ENCODE measurements at regions not wholly inside any gene's neighbourhood (a gene's known extent, or its start where the extent isn't known, plus 50 kb on each side); places are given as distances from the start of the nearest gene placed in this dataset.

- H3K4me1 ChIP-seq: peaks cover 0 to 24% (median 3%) of the 10 kb centered on the region in 4 donors
- WGBS, 2 donors: 87 to 89% methylated on average over 6 of the region's 6 CpGs
- no peak overlapping the region for H3K27ac ChIP-seq
- H3K9me3 ChIP-seq: no peaks in the 10 kb centered on the region
- no peak for DNase-seq (ENCODE audit: low spot score in 2 of 2)
- no peaks in the 10 kb centered on the region for H3K27me3 ChIP-seq
- no peak overlapping the region for H3K4me3 ChIP-seq
- TF ChIP-seq POLR2A (IDR thresholded peaks at IDR 0.05) (no peak), EP300 (IDR thresholded peaks at IDR 0.05) (no peak), CTCF (IDR thresholded peaks at IDR 0.05) (no peak)
- H3K36me3 ChIP-seq: no peaks in the 10 kb centered on the region
These were observed 447.8 kb upstream of the PROK2 start for GRCh38 chr3:72232777-72233176.

- DNase-seq (ENCODE audit: low spot score in 2 of 2): no peak
- Histone ChIP-seq H3K27ac (no peak overlapping the region), H3K36me3 (no peaks in the 10 kb centered on the region), H3K9me3 (no peaks in the 10 kb centered on the region), H3K4me1 (peaks cover 0 to 24% (median 3%) of the 10 kb centered on the region in 4 donors), H3K27me3 (no peaks in the 10 kb centered on the region), H3K4me3 (no peak overlapping the region)
- TF ChIP-seq POLR2A (IDR thresholded peaks at IDR 0.05) (no peak), EP300 (IDR thresholded peaks at IDR 0.05) (no peak), CTCF (IDR thresholded peaks at IDR 0.05) (no peak)
- 73 to 90% methylated on average over 3 to 4 of the region's 4 CpGs for WGBS, 2 donors
These were observed 447.4 kb upstream of the PROK2 start for GRCh38 chr3:72232331-72232730.

- no peak for TF ChIP-seq EP300 (IDR thresholded peaks at IDR 0.05)
- TF ChIP-seq POLR2A (IDR thresholded peaks at IDR 0.05): no peak
- TF ChIP-seq CTCF (IDR thresholded peaks at IDR 0.05): no peak
- H3K4me1 ChIP-seq: peaks cover 0 to 24% (median 3%) of the 10 kb centered on the region in 4 donors
- DNase-seq (ENCODE audit: low spot score in 2 of 2): no peak
- peaks cover 0 to 5% (median 0%) of the 10 kb centered on the region in 4 donors for H3K9me3 ChIP-seq
- no peak overlapping the region for H3K27ac ChIP-seq
- no peaks in the 10 kb centered on the region for H3K27me3 ChIP-seq
- no peaks in the 10 kb centered on the region for H3K36me3 ChIP-seq
- no peak overlapping the region for H3K4me3 ChIP-seq
- 65% methylated on average over 10 of the region's 10 CpGs for WGBS, 2 donors
These were observed 446.7 kb upstream of the PROK2 start for GRCh38 chr3:72231439-72232196.

- H3K4me3 ChIP-seq: no peak overlapping the region
- TF ChIP-seq CTCF (IDR thresholded peaks at IDR 0.05): no peak
- TF ChIP-seq POLR2A (IDR thresholded peaks at IDR 0.05): no peak
- TF ChIP-seq EP300 (IDR thresholded peaks at IDR 0.05): no peak
- H3K27ac ChIP-seq: no peak overlapping the region
- peaks cover 0 to 24% (median 3%) of the 10 kb centered on the region in 4 donors for H3K4me1 ChIP-seq
- no peaks in the 10 kb centered on the region for H3K36me3 ChIP-seq
- H3K27me3 ChIP-seq: no peaks in the 10 kb centered on the region
- H3K9me3 ChIP-seq: peaks cover 0 to 12% (median 1%) of the 10 kb centered on the region in 4 donors
- no peak for DNase-seq (ENCODE audit: low spot score in 2 of 2)
- 43 to 57% methylated on average over 1 of the region's 1 CpG for WGBS, 2 donors
These were observed 445.9 kb upstream of the PROK2 start for GRCh38 chr3:72230774-72231379.

GRCh38 chr3:72229952-72230351 lies 445.0 kb upstream of the PROK2 start:
- WGBS, 2 donors: 88 to 90% methylated on average over 4 of the region's 4 CpGs
- no peak for TF ChIP-seq CTCF (IDR thresholded peaks at IDR 0.05)
- TF ChIP-seq POLR2A (IDR thresholded peaks at IDR 0.05): no peak
- no peak for TF ChIP-seq EP300 (IDR thresholded peaks at IDR 0.05)

More at GRCh38 chr3:72229952-72230351, 445.0 kb upstream of the PROK2 start:
- no peaks in the 10 kb centered on the region for H3K27me3 ChIP-seq
- no peak for DNase-seq (ENCODE audit: low spot score in 2 of 2)
- H3K4me1 ChIP-seq: peaks cover 0 to 24% (median 3%) of the 10 kb centered on the region in 4 donors
- peaks cover 0 to 21% (median 6%) of the 10 kb centered on the region in 4 donors for H3K9me3 ChIP-seq
- no peaks in the 10 kb centered on the region for H3K36me3 ChIP-seq
- H3K27ac ChIP-seq: no peak overlapping the region
- no peak overlapping the region for H3K4me3 ChIP-seq
